SK-N-SH (cell line): ENCODE measurements at regions not wholly inside any gene's neighbourhood (a gene's known extent, or its start where the extent isn't known, plus 50 kb on each side); places are given as distances from the start of the nearest gene placed in this dataset.

Source experiments
- ELF1 ChIP-seq: IDR thresholded peaks from 2 replicates; pipeline ENCODE4 v1.4.0; 2012
- JUND ChIP-seq: IDR thresholded peaks from 2 replicates; pipeline ENCODE4 v1.4.0; 2012
- MAX ChIP-seq: IDR thresholded peaks from 2 replicates; pipeline ENCODE4 v1.4.0; 2012; ENCODE audit warnings: low read depth
- NFIC ChIP-seq: IDR thresholded peaks from 2 replicates; pipeline ENCODE4 v1.4.0; 2012; ENCODE audit warnings: borderline replicate concordance
- TF ChIP-seq, protein P1 (sequence below): IDR thresholded peaks from 2 replicates; pipeline ENCODE4 v1.6.1; 2012; ENCODE audit warnings: mild to moderate bottlenecking, low read depth, low read length, moderate library complexity
- TF ChIP-seq, protein P2 (sequence below): fragments of 200-600 bp; sonication (generic); IDR thresholded peaks from 2 replicates; pipeline ENCODE4 v1.6.1; 2017; ENCODE audit warnings: antibody characterized with exemption, mild to moderate bottlenecking, moderate library complexity

DNA sequence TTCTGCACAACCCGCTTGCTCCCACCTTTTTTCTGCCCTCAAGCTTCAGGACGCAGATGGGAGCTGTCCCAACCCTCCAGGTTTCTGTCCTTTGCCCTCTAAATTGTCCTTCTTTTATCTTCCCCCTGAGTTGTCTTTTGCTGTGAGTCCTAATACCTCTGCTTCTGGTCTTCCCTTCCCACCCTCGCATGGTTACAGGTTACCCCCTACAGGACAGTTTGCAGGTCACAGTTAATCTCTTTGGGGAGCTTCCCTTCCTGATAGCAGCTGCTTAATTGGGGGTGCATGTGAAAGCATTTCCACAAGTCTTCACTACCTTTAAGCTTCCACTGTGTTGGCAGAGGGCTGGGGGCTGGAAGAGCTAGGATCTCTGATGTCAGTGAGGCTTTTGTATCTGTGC, 121.5 kb upstream of the CXCL12 start:
- TF ChIP-seq, protein P1, sequence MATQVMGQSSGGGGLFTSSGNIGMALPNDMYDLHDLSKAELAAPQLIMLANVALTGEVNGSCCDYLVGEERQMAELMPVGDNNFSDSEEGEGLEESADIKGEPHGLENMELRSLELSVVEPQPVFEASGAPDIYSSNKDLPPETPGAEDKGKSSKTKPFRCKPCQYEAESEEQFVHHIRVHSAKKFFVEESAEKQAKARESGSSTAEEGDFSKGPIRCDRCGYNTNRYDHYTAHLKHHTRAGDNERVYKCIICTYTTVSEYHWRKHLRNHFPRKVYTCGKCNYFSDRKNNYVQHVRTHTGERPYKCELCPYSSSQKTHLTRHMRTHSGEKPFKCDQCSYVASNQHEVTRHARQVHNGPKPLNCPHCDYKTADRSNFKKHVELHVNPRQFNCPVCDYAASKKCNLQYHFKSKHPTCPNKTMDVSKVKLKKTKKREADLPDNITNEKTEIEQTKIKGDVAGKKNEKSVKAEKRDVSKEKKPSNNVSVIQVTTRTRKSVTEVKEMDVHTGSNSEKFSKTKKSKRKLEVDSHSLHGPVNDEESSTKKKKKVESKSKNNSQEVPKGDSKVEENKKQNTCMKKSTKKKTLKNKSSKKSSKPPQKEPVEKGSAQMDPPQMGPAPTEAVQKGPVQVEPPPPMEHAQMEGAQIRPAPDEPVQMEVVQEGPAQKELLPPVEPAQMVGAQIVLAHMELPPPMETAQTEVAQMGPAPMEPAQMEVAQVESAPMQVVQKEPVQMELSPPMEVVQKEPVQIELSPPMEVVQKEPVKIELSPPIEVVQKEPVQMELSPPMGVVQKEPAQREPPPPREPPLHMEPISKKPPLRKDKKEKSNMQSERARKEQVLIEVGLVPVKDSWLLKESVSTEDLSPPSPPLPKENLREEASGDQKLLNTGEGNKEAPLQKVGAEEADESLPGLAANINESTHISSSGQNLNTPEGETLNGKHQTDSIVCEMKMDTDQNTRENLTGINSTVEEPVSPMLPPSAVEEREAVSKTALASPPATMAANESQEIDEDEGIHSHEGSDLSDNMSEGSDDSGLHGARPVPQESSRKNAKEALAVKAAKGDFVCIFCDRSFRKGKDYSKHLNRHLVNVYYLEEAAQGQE: no peak
- TF ChIP-seq JUND: no peak
- TF ChIP-seq NFIC: no peak
- TF ChIP-seq, protein P2, sequence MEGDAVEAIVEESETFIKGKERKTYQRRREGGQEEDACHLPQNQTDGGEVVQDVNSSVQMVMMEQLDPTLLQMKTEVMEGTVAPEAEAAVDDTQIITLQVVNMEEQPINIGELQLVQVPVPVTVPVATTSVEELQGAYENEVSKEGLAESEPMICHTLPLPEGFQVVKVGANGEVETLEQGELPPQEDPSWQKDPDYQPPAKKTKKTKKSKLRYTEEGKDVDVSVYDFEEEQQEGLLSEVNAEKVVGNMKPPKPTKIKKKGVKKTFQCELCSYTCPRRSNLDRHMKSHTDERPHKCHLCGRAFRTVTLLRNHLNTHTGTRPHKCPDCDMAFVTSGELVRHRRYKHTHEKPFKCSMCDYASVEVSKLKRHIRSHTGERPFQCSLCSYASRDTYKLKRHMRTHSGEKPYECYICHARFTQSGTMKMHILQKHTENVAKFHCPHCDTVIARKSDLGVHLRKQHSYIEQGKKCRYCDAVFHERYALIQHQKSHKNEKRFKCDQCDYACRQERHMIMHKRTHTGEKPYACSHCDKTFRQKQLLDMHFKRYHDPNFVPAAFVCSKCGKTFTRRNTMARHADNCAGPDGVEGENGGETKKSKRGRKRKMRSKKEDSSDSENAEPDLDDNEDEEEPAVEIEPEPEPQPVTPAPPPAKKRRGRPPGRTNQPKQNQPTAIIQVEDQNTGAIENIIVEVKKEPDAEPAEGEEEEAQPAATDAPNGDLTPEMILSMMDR: no peak
- TF ChIP-seq ELF1: no peak
- TF ChIP-seq MAX: no peak
